ENCODE measurements at regions not wholly inside any gene's neighbourhood (a gene's known extent, or its start where the extent isn't known, plus 50 kb on each side); places are given as distances from the start of the nearest gene placed in this dataset.

DNA sequence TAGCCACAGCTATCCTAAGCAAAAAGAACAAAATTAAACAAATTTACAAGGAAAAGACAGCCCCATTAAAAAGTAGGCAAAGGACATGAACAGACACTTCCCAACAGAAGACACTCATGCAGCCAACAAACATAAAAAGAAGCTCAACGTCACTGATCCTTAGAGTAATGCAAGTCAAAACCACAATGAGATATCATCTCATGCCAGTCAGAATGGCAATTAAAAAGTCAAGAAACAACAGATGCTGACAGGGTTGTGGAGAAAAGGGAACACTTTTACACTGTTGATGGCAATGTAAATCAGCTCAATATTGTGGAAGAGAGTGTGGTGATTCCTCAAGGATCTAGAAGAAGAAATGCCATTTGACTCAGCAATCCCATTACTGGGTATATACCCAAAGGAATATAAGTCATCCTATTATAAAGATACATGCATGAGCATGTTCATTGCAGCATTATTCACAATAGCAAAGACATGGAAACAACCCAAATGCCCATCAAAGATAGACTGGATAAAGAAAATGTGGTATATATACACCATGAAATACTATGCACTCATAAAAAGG is 163.0 kb upstream of the TET2 start:
- Histone ChIP-seq H3K27ac (no peak overlapping the region), H3K9me3 (no peaks in the 10 kb centered on the region), H3K4me1 (no peaks in the 10 kb centered on the region), H3K4me3 (no peak overlapping the region), H3K4me2 (no peak overlapping the region)
- CTCF ChIA-PET, result no interaction called here
- ATAC-seq (no peak), FAIRE-seq (no peak), DNase-seq (ENCODE audit: low read depth in 1 of 2, low spot score in 1 of 2) (no peak)
- POLR2A ChIA-PET, result no interaction called here
- 0% methylated on average over 1 of the region's 1 CpG for WGBS (ENCODE audit: missing lambda C conversion rate)
- TF ChIP-seq SMC3 (IDR thresholded peaks at IDR 0.05) (no peak), KDM5A (IDR thresholded peaks at IDR 0.05) (no peak), NR3C1 (IDR thresholded peaks at IDR 0.05) (no peak), CTCF (IDR thresholded peaks at IDR 0.05) (no peak), RNF2 (IDR thresholded peaks at IDR 0.05; ENCODE audit: borderline replicate concordance, low read depth) (no peak), MYC (IDR thresholded peaks at IDR 0.05; ENCODE audit: borderline replicate concordance, low read length) (no peak), TP53 (CRISPR knock-in tag; IDR thresholded peaks at IDR 0.05) (no peak), EHF (CRISPR knock-in tag; IDR thresholded peaks at IDR 0.05) (no peak), NPAS2 (CRISPR knock-in tag; IDR thresholded peaks at IDR 0.05; ENCODE audit: borderline replicate concordance) (no peak), POLR2AphosphoS2 (conservative IDR thresholded peaks at IDR 0.05; ENCODE audit: low read length) (no peak)

GRCh38 chr4:104986306-104986705 is 160.4 kb upstream of the TET2 start:
- H3K4me3 ChIP-seq, result no peak overlapping the region
- WGBS (ENCODE audit: missing lambda C conversion rate), result 21% methylated on average over 5 of the region's 5 CpGs
- no peak for DNase-seq (ENCODE audit: low read depth in 1 of 2, low spot score in 1 of 2)
- H3K4me1 ChIP-seq, result no peaks in the 10 kb centered on the region
- TF ChIP-seq EP300 (IDR thresholded peaks at IDR 0.05) (no peak), RAD21 (conservative IDR thresholded peaks at IDR 0.05 in 1 of 2, IDR thresholded peaks at IDR 0.05 in 1 of 2) (no peak), E2F6 (IDR thresholded peaks at IDR 0.05; ENCODE audit: borderline replicate concordance, low read depth) (no peak), TP53 (CRISPR knock-in tag; IDR thresholded peaks at IDR 0.05) (no peak), REST (IDR thresholded peaks at IDR 0.05) (no peak), EHF (CRISPR knock-in tag; IDR thresholded peaks at IDR 0.05) (no peak), MAFK (IDR thresholded peaks at IDR 0.05; ENCODE audit: partially characterized antibody) (no peak), MAZ (IDR thresholded peaks at IDR 0.05; ENCODE audit: borderline replicate concordance, low read depth, low read length) (no peak), KDM5A (IDR thresholded peaks at IDR 0.05) (no peak), BHLHE40 (IDR thresholded peaks at IDR 0.05; ENCODE audit: low read depth, low read length) (no peak), CHD2 (IDR thresholded peaks at IDR 0.05; ENCODE audit: low read length, partially characterized antibody) (no peak), MYC (IDR thresholded peaks at IDR 0.05; ENCODE audit: borderline replicate concordance, low read length) (no peak), ZC3H11A (IDR thresholded peaks at IDR 0.05) (no peak), JUNB (IDR thresholded peaks at IDR 0.05) (no peak), PHF8 (IDR thresholded peaks at IDR 0.05; ENCODE audit: borderline replicate concordance, low read depth) (no peak), FOSL2 (IDR thresholded peaks at IDR 0.05) (no peak), FOSL2 (CRISPR knock-in tag; IDR thresholded peaks at IDR 0.05) (no peak)
- no peaks in the 10 kb centered on the region for H3K9me3 ChIP-seq
- ChIA-PET CTCF (no interaction called here), POLR2A (no interaction called here)
- ATAC-seq, result no peak
- no peak overlapping the region for H3K27ac ChIP-seq
- FAIRE-seq, result no peak
- no peak overlapping the region for H3K4me2 ChIP-seq

Measured in A549 (cell line).